NCI-H82 treated with DMSO at 0.1 percent for 48 hours (cell line): ENCODE measurements at regions not wholly inside any gene's neighbourhood (a gene's known extent, or its start where the extent isn't known, plus 50 kb on each side); places are given as distances from the start of the nearest gene placed in this dataset.
"Not testable (repeated sequence)": the region's sequence is repeated elsewhere in the genome, so short reads cannot be mapped to it uniquely, and the experiment has no call there.

Experiments
- DNase-seq: peaks from one replicate; lab custom pipeline; 2025; ENCODE audit not compliant: unreplicated experiment; lab: John Stamatoyannopoulos, UW

GRCh38 chr11:19627566-19627965 lies 85.1 kb upstream of the NAV2 start:
- no peak for DNase-seq

DNA sequence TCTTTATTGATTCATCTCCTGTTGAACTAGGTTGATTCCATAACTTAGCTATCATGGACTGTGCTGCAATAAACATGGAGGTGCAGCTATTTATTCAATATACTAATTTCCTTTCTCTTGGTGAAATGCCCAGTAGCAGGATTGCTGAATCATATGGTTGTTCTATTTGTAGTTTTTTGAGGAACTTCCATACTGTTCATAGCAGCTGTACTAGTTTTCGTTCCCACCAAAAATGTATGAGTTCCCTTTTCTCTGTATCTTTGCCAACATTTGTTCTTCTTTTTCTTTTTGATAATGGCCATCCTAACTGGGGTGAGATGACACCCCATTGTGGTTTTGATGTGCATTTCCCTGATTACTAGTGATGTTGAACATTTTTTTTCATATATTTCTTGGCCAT lies 87.2 kb upstream of the NAV2 start:
- no peak for DNase-seq

DNA sequence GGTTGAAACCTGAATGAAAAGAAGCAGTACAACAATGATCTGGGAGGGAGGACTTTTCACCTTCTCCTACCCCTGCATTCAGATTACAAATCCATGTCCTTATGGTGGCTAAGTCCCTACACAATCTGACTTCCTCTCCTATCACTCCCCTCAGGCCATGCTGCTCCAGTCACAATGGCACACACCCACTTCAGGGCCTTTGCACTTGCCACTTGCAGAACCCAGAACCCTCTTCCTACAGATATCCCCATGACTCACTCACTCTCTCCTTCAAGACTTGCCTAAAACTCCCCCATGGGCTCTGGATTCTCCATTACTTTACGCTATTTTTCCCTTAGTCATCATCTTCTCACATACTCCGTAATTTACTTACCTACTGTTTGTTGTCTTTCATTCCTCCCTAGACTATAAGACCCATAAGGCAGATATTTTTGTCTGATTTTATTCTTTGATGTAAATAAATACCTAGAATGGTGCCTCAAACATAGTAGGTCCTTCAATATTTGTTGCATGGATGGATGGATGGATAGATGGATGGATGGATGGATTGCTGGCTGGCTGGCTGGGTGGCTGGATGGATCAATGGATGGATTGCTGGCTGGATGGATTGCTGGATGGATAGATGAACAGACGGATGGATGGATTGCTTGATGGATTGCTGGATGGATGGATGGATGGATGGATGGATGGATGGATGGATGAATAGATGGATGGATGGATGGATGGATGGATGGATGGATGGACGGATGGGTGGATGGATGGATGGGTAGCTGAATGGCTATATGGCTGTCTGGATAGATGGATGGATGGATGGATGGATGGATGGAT lies 94.7 kb upstream of the NAV2 start:
- DNase-seq = no peak

GRCh38 chr11:19615341-19616183 lies 97.1 kb upstream of the NAV2 start:
- DNase-seq = no peak

DNA sequence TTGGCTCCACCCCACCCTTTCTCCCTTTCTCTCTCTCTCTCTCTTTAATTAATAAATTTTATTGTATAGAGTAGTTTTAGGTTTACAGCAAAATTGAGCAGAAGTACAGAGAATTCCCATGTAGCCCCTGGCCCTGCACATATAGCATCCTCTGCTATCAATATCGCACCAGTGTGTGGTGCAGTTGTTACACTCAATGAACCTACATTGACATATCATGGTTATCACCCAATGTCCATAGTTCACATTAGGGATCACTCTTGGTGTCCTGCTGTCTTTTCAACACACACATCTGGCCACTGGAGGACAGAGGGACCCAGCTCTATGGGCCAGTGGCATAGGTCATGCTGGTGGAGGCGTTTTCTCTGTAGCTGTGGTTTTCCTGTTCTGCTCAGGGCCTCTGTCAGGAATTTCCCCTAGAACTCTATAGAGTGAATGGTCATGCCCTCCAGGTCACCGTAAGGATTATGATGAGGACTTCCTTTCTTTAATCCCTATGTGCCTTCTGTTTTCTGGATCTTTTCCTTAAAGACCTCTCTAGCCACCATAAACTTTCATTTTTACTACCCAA lies 98.2 kb upstream of the NAV2 start:
- no peak for DNase-seq

- DNase-seq = not testable (repeated sequence)
Measured at GRCh38 chr11:19612025-19612424, 100.6 kb upstream of the NAV2 start.

DNA sequence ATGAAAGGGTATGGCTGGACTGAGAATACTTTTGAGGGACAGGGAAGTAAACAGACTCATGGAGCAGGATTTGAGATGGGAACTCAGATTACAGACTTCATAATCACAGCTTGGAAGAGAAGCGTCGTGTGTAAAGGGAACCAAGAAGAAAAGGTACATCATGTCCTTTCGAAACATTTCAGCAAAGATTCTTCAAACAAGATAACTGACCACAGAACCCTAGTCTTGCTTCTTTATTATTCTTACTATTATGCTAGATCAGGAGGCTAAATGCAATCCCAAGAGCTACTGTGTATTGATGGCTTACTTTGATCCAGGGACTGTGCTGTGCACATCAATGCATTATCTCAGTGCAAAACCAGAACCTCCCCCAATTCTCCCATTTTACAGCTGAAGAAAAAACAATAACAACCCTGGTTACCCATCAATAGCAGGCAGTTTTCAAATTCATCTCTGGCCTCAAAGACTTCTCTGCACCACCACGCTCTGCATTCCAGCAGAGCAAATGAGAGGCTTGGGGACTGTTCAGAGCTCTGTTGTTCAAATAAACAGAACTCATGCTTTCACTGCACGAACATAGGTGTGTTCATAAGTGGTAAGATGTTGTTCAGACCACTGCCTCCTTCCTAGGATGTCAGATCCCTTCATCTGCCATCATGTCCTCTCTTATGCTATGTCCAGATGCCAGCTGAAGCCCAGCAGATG lies 104.8 kb upstream of the NAV2 start:
- DNase-seq = no peak

DNA sequence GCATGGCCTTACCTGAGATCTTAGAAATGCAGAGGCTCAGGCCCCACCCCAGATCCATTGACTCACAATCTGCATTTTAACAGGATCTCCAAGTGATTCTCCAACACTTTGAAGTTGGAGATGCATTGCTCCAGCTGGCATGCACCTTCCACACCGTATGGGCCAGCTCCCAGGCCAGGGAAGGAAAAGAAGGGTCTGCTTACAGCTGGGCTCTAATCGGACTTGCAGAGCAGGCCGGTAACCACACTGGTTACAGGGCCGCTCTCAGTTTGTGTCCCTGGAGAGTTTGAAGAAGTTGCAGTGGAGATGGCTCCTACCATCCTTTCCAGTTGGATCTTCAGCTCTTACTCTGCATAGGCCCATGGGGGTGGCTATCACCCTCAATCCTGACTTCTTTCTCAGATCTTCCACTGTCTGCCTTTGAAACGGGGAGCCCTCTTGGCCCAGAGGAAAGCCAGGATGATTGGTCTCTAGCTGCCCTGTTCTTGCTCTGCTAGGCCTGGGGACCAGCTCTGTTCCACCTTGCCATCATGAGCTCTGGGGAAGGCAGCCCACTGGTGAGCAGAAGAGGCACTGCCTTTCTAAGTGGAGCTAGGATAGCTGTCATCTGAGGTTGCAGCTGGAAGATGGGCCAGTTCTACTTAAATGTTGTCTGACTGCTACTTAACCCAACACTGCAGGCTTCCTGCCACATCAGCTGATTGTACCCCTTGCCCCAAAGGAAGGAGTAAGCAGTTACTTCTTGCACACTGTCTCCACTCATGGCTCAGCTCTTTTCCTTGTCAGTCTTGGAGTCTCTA lies 105.6 kb upstream of the NAV2 start:
- no peak for DNase-seq

DNA sequence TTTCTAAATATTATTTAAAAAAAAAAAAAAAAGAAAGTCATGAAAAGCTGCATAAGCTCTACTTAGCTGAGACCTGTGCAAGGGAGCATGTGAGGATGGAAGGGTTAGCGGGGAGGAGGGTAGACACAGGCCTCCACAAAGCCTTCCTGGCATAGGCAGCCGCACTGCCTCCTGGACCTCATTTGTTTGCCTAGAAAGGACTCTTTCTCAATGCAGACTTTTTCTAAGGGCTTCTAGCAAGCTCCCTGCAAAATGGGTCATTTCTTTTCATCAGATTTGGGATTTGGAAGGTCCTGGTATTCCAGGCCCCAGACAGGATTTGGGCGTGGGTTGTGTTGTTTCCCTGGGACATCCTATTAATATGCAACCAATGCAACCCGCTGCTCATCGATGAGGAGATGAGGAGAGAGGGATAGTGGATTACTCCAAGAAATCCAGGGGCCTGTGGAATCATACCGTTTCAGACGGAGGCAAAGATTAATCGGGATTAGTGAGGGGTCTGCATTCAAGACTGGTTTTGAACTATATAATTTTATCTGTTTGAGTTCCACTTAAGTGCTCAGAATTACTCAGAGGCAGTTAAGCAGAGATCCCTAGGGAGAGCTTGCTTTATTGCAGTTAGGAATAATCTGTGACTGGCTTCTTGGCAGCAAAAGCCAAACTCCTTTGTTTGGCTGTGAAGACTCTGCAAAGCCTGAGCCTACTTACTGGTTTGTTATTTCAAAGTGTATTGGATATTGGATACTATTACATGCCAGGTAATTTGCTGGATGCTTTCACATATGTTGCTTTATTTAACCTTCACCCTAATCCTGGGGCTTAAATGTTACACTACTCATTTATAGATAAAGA lies 106.9 kb upstream of the NAV2 start:
- peak; percentile 36 for DNase-seq

DNA sequence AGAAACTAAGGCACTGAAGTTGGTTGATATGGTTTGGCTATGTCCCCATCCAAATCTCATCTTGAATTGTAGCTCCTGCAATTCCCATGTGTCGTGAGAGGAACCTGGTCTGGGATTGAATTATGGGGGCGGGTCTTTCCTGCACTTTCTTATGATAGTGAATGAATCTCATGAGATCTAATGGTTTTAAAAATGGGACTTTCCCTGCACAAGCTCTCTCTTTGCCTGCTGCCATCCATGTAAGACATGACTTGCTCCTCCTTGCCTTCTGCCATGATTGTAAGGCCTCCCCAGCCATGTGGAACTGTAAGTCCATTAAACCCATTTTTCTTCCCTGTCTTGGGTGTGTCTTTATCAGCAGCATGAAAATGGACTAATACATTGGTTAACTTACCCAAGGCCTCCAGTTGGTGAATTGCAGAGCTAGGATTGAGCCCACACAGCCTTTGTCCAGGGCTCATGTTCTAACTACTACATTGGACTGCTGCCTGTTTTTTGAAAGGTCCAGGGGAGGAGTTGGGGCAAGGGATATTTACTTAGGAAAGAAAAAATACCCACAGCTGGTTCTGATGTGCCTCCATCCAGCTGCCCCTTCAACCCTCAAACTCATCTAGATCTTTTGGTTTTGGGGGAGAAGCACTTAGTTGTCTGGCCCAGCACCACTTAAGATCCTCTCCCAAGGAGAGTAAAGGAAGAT lies 107.8 kb upstream of the NAV2 start:
- DNase-seq = no peak

- no peak for DNase-seq
Measured at GRCh38 chr11:19603771-19604170, 108.9 kb upstream of the NAV2 start.

DNA sequence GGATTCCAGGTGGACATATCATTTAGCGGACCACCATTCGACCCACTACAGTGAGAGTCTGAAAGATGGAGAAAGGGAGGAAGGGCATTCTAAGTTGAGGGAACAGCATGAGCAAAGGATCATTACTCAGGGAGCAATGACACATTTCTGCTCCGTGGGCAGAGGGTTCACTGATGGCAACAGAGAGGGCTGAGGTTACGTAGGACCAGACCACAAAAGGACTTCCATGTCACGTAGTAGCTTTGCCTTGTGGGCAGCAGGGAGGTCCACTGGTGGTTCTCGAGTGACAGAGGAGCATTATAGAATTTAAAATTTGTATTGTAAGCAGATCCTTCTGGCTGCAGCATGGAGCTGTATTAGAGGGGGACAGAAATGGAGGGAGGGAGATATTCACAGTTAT lies 109.7 kb upstream of the NAV2 start:
- DNase-seq = no peak

- no peak for DNase-seq
Measured at GRCh38 chr11:19602406-19602805, 110.2 kb upstream of the NAV2 start.

- DNase-seq = no peak
Measured at GRCh38 chr11:19601235-19601634, 111.4 kb upstream of the NAV2 start.

GRCh38 chr11:19599681-19600080 lies 113.0 kb upstream of the NAV2 start:
- no peak for DNase-seq

DNA sequence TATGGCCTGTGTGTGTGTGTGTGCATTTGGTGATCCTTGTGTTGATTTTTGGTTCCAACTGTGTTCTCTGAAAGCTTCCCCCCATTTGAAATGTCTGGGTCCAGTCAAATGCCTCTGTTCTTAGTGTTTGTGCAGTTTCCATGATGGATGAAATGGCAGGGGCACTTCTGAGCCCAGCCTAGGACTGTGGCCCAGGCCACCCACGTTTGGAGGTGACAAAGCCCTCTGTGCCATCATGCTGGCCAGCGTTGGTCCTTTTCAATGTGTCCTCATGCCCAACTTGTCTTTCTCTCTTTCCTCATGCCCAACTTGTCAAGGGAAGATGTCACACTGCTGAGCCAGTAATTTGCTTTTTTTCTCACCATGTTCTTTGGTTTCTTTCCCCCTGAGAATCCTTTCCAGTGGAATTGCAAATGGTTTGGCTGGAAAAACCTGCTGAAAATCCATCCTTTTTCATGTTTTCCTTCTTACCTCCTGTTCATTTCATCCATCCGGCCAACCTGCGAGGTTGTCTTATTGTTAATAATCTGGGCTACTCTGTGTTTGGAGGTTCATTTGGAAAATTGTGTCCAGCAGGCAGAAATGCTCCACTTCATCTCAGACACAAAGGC lies 113.7 kb upstream of the NAV2 start:
- DNase-seq = no peak

DNA sequence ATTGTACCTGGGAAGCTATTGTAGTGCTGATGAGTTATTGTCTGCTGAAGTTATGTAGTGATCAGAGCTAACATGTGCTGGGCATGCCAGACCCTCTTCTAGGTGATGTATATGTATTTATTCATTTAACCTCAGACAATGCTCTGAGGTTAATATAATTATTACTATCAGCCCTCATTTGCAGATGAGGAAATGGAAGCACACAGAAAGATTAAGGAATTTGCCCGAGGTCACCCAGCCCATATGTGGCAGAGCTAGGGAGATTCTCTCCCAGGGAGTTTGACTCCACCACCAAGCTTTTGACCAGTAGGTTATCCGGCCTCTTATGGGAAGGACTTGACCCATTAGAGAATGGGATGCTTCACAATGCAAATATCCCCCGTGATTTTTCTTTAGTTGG lies 114.2 kb upstream of the NAV2 start:
- no peak for DNase-seq

- no peak for DNase-seq
Measured at GRCh38 chr11:19597876-19598275, 114.8 kb upstream of the NAV2 start.

GRCh38 chr11:19597206-19597605 lies 115.4 kb upstream of the NAV2 start:
- no peak for DNase-seq
